B cell (primary cell): ENCODE measurements at regions not wholly inside any gene's neighbourhood (a gene's known extent, or its start where the extent isn't known, plus 50 kb on each side); places are given as distances from the start of the nearest gene placed in this dataset.

Experiments used
- ATAC-seq: fragments of 200-7000 bp; cut with Tn5 transposase; one replicate; pipeline ENCODE4 v1.10.0; 2021; ENCODE audit warnings: low read depth, mild to moderate bottlenecking, moderate number of reproducible peaks, moderate library complexity
- CTCF ChIA-PET: fragments of 350-600 bp; sonication (Branson Sonifier 250); formaldehyde crosslinking; loops from one replicate; lab custom pipeline; 2021; ENCODE audit warnings: antibody characterized with exemption, inconsistent platforms; lab: Charles Lee
- POLR2A ChIA-PET: fragments of 350-600 bp; sonication (Branson Sonifier 250); formaldehyde crosslinking; loops from one replicate; lab custom pipeline; 2021; ENCODE audit warnings: antibody characterized with exemption; lab: Charles Lee
- DNase-seq: peaks from one replicate; pipeline ENCODE4 v3.0.0; 2013
- H2AFZ ChIP-seq: 2 replicates; pipeline ENCODE4 v1.6.1; 2012; ENCODE audit warnings: mild to moderate bottlenecking, low read depth, low read length; ENCODE audit not compliant: insufficient read depth, poor library complexity, severe bottlenecking
- H3K27ac ChIP-seq, 2 donors: 1 replicate in 1 of 2; 2 replicates in 1 of 2; pipeline ENCODE4 v1.5.1; 2012 to 2013; ENCODE audit warnings: low read length in 2 of 2, mild to moderate bottlenecking in 2 of 2, moderate library complexity in 1 of 2
- H3K27me3 ChIP-seq, 4 experiments: fragments of 200-600 bp in 1 of 4; sonication (generic) in 1 of 4; replicated peaks in 1 of 4; 1 replicate in 2 of 4; 2 replicates in 2 of 4; pipeline versions ENCODE4 v1.6.1 to v1.7.0; 2013 to 2016; ENCODE audit warnings: low read length in 3 of 4, mild to moderate bottlenecking in 2 of 4, mixed read lengths in 1 of 4, moderate library complexity in 1 of 4; ENCODE audit not compliant: insufficient read depth in 4 of 4, control insufficient read depth in 3 of 4; ENCODE audit errors: control extremely low read depth in 1 of 4
- H3K36me3 ChIP-seq, 2 experiments: replicated peaks in 1 of 2; 1 replicate in 1 of 2; 2 replicates in 1 of 2; pipeline versions ENCODE4 v1.6.1 to v1.7.1; 2013; ENCODE audit warnings: low read length in 1 of 2; ENCODE audit not compliant: insufficient read depth in 2 of 2, control insufficient read depth in 1 of 2; ENCODE audit errors: control extremely low read depth in 1 of 2, extremely low read depth in 1 of 2
- H3K4me1 ChIP-seq, 2 donors: fragments of 200-600 bp in 1 of 2; sonication (generic) in 1 of 2; 1 replicate in 1 of 2; 2 replicates in 1 of 2; pipeline versions ENCODE4 v1.5.1 to v1.6.1; 2013 to 2017; ENCODE audit warnings: low read length in 2 of 2; ENCODE audit not compliant: control insufficient read depth in 2 of 2, insufficient read depth in 2 of 2
- H3K4me2 ChIP-seq: replicated peaks from 2 replicates; pipeline ENCODE3; 2012; ENCODE audit warnings: mild to moderate bottlenecking, low read depth, low read length; ENCODE audit not compliant: poor library complexity, severe bottlenecking
- H3K4me3 ChIP-seq, 5 experiments: fragments of 200-600 bp in 1 of 5; sonication (generic) in 1 of 5; 1 replicate in 3 of 5; 2 replicates in 2 of 5; pipeline versions ENCODE4 v1.5.1 to v1.7.0; 2011 to 2016; ENCODE audit warnings: low read length in 4 of 5, mild to moderate bottlenecking in 4 of 5, low read depth in 2 of 5, control low read depth in 1 of 5, moderate library complexity in 1 of 5; ENCODE audit not compliant: insufficient read depth in 1 of 5; ENCODE audit errors: control extremely low read depth in 1 of 5, extremely low read depth in 1 of 5
- H3K79me2 ChIP-seq: fragments of 200-600 bp; sonication (generic); one replicate; pipeline ENCODE4 v1.6.0; 2016; ENCODE audit warnings: low read length; ENCODE audit not compliant: control insufficient read depth, insufficient read depth
- H3K9ac ChIP-seq: fragments of 200-600 bp; sonication (generic); 2 replicates; pipeline ENCODE4 v1.6.1; 2017; ENCODE audit warnings: mild to moderate bottlenecking, low read length, moderate library complexity
- H3K9me3 ChIP-seq, 3 donors: one replicate each; pipeline versions ENCODE4 v1.6.1 to v1.7.1; 2013; ENCODE audit warnings: low read length in 2 of 3; ENCODE audit not compliant: control insufficient read depth in 2 of 3, insufficient read depth in 1 of 3; ENCODE audit errors: control extremely low read depth in 1 of 3
- H4K20me1 ChIP-seq: 2 replicates; pipeline ENCODE4 v1.6.0; 2012; ENCODE audit warnings: mild to moderate bottlenecking, low read length; ENCODE audit not compliant: insufficient read depth, control insufficient read depth, poor library complexity, severe bottlenecking
- H3K27ac Mint-ChIP-seq: one replicate; pipeline ENCODE4 v1.8.0; 2021; ENCODE audit warnings: mixed read lengths
- H3K27me3 Mint-ChIP-seq: one replicate; pipeline ENCODE4 v1.8.0; 2021; ENCODE audit warnings: mixed read lengths
- H3K4me1 Mint-ChIP-seq: one replicate; pipeline ENCODE4 v1.8.0; 2021; ENCODE audit warnings: mixed read lengths
- H3K4me3 Mint-ChIP-seq: one replicate; pipeline ENCODE4 v1.8.0; 2021; ENCODE audit warnings: mixed read lengths
- H3K9me3 Mint-ChIP-seq: one replicate; pipeline ENCODE4 v1.8.0; 2022; ENCODE audit warnings: mixed read lengths; ENCODE audit not compliant: insufficient read depth
- EZH2 ChIP-seq: IDR thresholded peaks from 2 replicates; pipeline ENCODE4 v1.6.1; 2012; ENCODE audit warnings: borderline replicate concordance, low read depth, mild to moderate bottlenecking, moderate library complexity, low read length; ENCODE audit not compliant: insufficient read depth, poor library complexity, severe bottlenecking
- WGBS: methylation state at CpG from one replicate; pipeline ENCODE4 v1.1.5; 2013; ENCODE audit warnings: missing lambda C conversion rate; ENCODE audit not compliant: insufficient coverage; 5-methylcytosine and 5-hydroxymethylcytosine counted together
- intact Hi-C: fragments of 100-400 bp; cut with micrococcal nuclease; formaldehyde crosslinking; loops from one replicate; pipeline ENCODE4 v1.10.0; 2022
- TF ChIP-seq, protein P1 (sequence below): fragments of 200-600 bp; IDR thresholded peaks from one replicate; pipeline ENCODE4 v1.8.0; 2022; ENCODE audit warnings: antibody characterized with exemption, mild to moderate bottlenecking

DNA sequence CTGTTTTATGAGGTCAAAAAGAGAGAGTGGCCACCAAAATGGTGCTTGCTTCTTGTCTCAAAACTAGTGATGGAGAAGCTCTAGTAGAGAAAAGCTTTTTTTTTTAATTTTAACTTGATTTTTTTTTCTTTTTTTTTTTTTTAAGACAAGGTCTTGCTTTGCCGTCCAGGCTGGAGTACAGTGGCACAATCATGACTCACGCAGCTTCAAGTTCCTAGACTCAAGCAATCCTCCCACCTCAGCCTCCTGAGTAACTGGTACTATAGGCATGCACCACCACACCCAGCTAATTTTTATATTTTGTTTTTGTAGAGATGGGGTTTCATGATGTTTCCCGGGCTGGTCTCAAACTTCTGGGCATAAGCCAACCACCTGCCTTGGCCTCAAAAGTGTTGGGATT, 279.0 kb downstream of the TBC1D4 start:
- Histone ChIP-seq H2AFZ (no peak overlapping the region), H3K9ac (no peak overlapping the region), H3K36me3 (no peaks in the 10 kb centered on the region), H3K79me2 (no peaks in the 10 kb centered on the region), H3K4me3 (no peak overlapping the region), H3K27ac (no peak overlapping the region), H3K4me1 (no peaks in the 10 kb centered on the region), H3K9me3 (peaks cover 0 to 8% (median 0%) of the 10 kb centered on the region in 3 donors), H3K4me2 (no peak overlapping the region), H4K20me1 (no peaks in the 10 kb centered on the region), H3K27me3 (no peaks in the 10 kb centered on the region)
- Mint-ChIP-seq H3K27me3 (peaks cover 3% of the 10 kb centered on the region), H3K4me3 (no peak overlapping the region), H3K9me3 (peaks cover 2% of the 10 kb centered on the region), H3K27ac (no peak overlapping the region), H3K4me1 (no peaks in the 10 kb centered on the region)
- DNase-seq: no peak
- no peak for ATAC-seq
- POLR2A ChIA-PET: no interaction called here
- 89% methylated on average over 1 of the region's 3 CpGs for WGBS
- TF ChIP-seq, protein P1, sequence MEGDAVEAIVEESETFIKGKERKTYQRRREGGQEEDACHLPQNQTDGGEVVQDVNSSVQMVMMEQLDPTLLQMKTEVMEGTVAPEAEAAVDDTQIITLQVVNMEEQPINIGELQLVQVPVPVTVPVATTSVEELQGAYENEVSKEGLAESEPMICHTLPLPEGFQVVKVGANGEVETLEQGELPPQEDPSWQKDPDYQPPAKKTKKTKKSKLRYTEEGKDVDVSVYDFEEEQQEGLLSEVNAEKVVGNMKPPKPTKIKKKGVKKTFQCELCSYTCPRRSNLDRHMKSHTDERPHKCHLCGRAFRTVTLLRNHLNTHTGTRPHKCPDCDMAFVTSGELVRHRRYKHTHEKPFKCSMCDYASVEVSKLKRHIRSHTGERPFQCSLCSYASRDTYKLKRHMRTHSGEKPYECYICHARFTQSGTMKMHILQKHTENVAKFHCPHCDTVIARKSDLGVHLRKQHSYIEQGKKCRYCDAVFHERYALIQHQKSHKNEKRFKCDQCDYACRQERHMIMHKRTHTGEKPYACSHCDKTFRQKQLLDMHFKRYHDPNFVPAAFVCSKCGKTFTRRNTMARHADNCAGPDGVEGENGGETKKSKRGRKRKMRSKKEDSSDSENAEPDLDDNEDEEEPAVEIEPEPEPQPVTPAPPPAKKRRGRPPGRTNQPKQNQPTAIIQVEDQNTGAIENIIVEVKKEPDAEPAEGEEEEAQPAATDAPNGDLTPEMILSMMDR: no peak
- no peak for TF ChIP-seq EZH2
- CTCF ChIA-PET: no interaction called here
- intact Hi-C loops: no loop called here

DNA sequence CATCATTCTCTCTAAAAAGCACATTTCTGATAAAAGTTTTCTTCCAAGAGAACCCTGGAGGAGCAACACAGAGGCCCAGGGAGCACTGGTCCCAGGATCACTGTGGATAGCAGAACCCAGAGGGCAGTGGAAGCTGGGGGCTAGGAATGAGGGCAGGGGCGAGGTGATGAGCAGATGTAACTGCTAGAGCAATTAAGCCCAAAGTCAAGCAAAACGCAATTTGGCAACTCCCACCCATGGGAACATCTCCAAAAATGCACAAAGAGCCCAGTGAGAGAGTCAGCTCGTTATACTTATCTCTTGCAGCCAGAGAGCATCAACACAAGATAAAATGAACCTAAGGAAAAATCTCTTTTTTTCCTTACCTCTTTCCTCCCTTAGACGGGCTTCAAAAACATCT, 284.2 kb downstream of the TBC1D4 start:
- Histone ChIP-seq H3K36me3 (no peaks in the 10 kb centered on the region), H3K27ac (no peak overlapping the region), H3K27me3 (no peaks in the 10 kb centered on the region), H4K20me1 (no peaks in the 10 kb centered on the region), H3K79me2 (no peaks in the 10 kb centered on the region), H3K9me3 (no peaks in the 10 kb centered on the region), H3K9ac (no peak overlapping the region), H2AFZ (no peak overlapping the region), H3K4me2 (no peak overlapping the region), H3K4me1 (no peaks in the 10 kb centered on the region), H3K4me3 (no peak overlapping the region)
- TF ChIP-seq, protein P1: no peak
- TF ChIP-seq EZH2: no peak
- intact Hi-C loops: no loop called here
- no peak for ATAC-seq
- Mint-ChIP-seq H3K4me1 (no peaks in the 10 kb centered on the region), H3K27me3 (peaks cover 9% of the 10 kb centered on the region), H3K9me3 (no peaks in the 10 kb centered on the region), H3K4me3 (no peak overlapping the region), H3K27ac (no peak overlapping the region)
- CTCF ChIA-PET: no interaction called here
- POLR2A ChIA-PET: no interaction called here
- 88% methylated on average over 2 of the region's 4 CpGs for WGBS
- no peak for DNase-seq
